ENCODE measurements at regions not wholly inside any gene's neighbourhood (a gene's known extent, or its start where the extent isn't known, plus 50 kb on each side); places are given as distances from the start of the nearest gene placed in this dataset.

DNA sequence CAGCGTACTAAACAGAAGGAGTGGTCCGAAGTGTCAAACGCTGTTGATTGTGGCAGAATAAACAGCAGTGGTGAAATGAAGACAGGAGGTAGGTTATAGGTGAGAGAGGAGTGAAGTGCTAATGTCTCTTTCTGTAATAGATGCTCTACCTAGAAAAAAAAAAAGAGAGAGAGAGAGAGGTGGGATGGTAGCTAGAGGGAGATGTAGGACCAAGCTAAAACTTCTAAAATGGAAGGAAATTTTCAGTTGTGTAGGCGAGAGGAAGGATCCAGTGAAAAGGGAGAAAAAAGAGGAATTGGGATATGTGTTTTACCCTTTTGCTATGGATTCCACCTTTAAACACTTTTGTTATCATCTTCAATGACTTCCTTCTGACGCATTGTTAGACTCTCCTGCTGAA lies 126.5 kb upstream of the BMP2 start (continued):
- TF ChIP-seq YY1 (IDR thresholded peaks at IDR 0.05; ENCODE audit: extremely low read depth, insufficient replicate concordance, low read depth, low read length) (no peak), SRF (IDR thresholded peaks at IDR 0.05; ENCODE audit: low read depth) (no peak), ELF1 (IDR thresholded peaks at IDR 0.05; ENCODE audit: borderline replicate concordance, low read depth) (no peak), TCF7L2 (IDR thresholded peaks at IDR 0.05; ENCODE audit: borderline replicate concordance, extremely low read depth, insufficient read depth, insufficient read length) (no peak)
- TF ChIP-seq, protein P1, sequence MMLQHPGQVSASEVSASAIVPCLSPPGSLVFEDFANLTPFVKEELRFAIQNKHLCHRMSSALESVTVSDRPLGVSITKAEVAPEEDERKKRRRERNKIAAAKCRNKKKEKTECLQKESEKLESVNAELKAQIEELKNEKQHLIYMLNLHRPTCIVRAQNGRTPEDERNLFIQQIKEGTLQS (IDR thresholded peaks at IDR 0.05), result no peak
- TF ChIP-seq, protein P2, sequence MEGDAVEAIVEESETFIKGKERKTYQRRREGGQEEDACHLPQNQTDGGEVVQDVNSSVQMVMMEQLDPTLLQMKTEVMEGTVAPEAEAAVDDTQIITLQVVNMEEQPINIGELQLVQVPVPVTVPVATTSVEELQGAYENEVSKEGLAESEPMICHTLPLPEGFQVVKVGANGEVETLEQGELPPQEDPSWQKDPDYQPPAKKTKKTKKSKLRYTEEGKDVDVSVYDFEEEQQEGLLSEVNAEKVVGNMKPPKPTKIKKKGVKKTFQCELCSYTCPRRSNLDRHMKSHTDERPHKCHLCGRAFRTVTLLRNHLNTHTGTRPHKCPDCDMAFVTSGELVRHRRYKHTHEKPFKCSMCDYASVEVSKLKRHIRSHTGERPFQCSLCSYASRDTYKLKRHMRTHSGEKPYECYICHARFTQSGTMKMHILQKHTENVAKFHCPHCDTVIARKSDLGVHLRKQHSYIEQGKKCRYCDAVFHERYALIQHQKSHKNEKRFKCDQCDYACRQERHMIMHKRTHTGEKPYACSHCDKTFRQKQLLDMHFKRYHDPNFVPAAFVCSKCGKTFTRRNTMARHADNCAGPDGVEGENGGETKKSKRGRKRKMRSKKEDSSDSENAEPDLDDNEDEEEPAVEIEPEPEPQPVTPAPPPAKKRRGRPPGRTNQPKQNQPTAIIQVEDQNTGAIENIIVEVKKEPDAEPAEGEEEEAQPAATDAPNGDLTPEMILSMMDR (IDR thresholded peaks at IDR 0.05 in 2 of 3, conservative IDR thresholded peaks at IDR 0.05 in 1 of 3; ENCODE audit: borderline replicate concordance in 1 of 3, insufficient read depth in 1 of 3, low read depth in 2 of 3, low read length in 2 of 3), result no peak

DNA sequence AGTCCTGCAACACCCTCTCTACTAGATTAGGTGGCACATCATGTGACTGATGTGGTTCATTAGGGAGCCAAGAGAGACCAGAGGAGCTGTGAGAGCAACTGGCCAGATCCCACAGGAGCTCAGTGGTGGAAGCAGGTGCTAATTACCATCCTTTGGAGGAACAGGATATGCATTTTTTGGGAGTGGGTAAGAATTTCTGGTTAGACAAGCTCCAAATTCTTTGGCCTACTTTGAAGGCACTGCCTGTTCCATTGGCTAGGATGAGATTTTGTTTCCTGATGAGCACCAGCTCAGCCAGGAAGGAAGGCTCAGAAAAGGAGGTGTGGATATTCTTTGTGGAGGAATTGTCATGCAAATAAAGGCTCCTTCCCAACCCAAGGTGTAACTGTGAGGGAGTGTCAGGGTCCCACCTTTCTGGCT lies 130.3 kb upstream of the BMP2 start:
- intact Hi-C loops (cut with micrococcal nuclease), result no loop called here
- Histone ChIP-seq H3K79me2 (ENCODE audit: insufficient read depth, low read length) (no peaks in the 10 kb centered on the region), H3K9ac (ENCODE audit: low read length) (no peak overlapping the region), H3K36me3 (ENCODE audit: control insufficient read depth in 1 of 2, insufficient read depth in 2 of 2, low read length in 2 of 2) (no peaks in the 10 kb centered on the region), H3K9me2 (ENCODE audit: insufficient read depth) (no peaks in the 10 kb centered on the region), H3K4me1 (ENCODE audit: control insufficient read depth in 1 of 2, insufficient read depth in 2 of 2, low read length in 2 of 2) (no peaks in the 10 kb centered on the region), H3K4me2 (ENCODE audit: low read length) (no peak overlapping the region), H4K20me1 (ENCODE audit: insufficient read depth) (no peaks in the 10 kb centered on the region), H3K27me3 (ENCODE audit: insufficient read depth, low read length) (no peaks in the 10 kb centered on the region), H3K4me3 (replicated peaks in 1 of 2; ENCODE audit: low read depth in 1 of 2, low read length in 2 of 2) (no peak overlapping the region), H3K9me3 (ENCODE audit: control insufficient read depth in 1 of 2, insufficient read depth in 1 of 2, low read depth in 1 of 2, low read length in 2 of 2) (peaks cover 0 to 10% of the 10 kb centered on the region in 2 experiments; a peak in 1 of 4 replicates), H2AFZ (ENCODE audit: low read depth, low read length, poor library complexity, severe bottlenecking) (no peak overlapping the region), H3K27ac (ENCODE audit: low read depth, low read length) (no peak overlapping the region)
- RAD21 ChIA-PET (ENCODE audit: low non-redundant PET in 1 of 2, low total read pairs in 2 of 2, uncharacterized antibody in 2 of 2, unreplicated experiment in 2 of 2), result no interaction called here
- no peak for ATAC-seq
- BruUV-seq (replicated peaks), result no TSS peak
- POLR2A ChIA-PET, result no interaction called here
- DNase-seq (ENCODE audit: low read depth, low spot score), result no peak
- CTCF ChIA-PET, result interaction anchor here (0.6 to 1.0 kb wide), 3 partner anchors 12 to 838 kb away, joined by 3 to 4 read pairs (median 3); no protein-coding TSS in a partner anchor
- TF ChIP-seq SP1 (IDR thresholded peaks at IDR 0.05; ENCODE audit: low read depth), result no peak
- TF ChIP-seq, protein P3, sequence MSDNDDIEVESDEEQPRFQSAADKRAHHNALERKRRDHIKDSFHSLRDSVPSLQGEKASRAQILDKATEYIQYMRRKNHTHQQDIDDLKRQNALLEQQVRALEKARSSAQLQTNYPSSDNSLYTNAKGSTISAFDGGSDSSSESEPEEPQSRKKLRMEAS (IDR thresholded peaks at IDR 0.05), result no peak
- TF ChIP-seq CEBPB (IDR thresholded peaks at IDR 0.05; ENCODE audit: low read depth), result no peak
- no peak for TF ChIP-seq JUND (IDR thresholded peaks at IDR 0.05)
- TF ChIP-seq, protein P2 (IDR thresholded peaks at IDR 0.05 in 2 of 3, conservative IDR thresholded peaks at IDR 0.05 in 1 of 3; ENCODE audit: borderline replicate concordance in 1 of 3, insufficient read depth in 1 of 3, low read depth in 2 of 3, low read length in 2 of 3), result no peak
- TF ChIP-seq SIN3A (IDR thresholded peaks at IDR 0.05; ENCODE audit: low read depth), result no peak
- TF ChIP-seq EGR1 (IDR thresholded peaks at IDR 0.05; ENCODE audit: low read depth), result no peak
- TF ChIP-seq YY1 (IDR thresholded peaks at IDR 0.05; ENCODE audit: extremely low read depth, insufficient replicate concordance, low read depth, low read length), result no peak

All from HCT116 (cell line).